ENCODE measurements at regions not wholly inside any gene's neighbourhood (a gene's known extent, or its start where the extent isn't known, plus 50 kb on each side); places are given as distances from the start of the nearest gene placed in this dataset.

GRCh38 chr5:174380311-174380710, 334.8 kb downstream of the NSG2 start:
- no peaks in the 10 kb centered on the region for H3K36me3 Mint-ChIP-seq (ENCODE audit: low read depth)
- CTCF ChIA-PET = no interaction called here
- H3K27me3 Mint-ChIP-seq = peaks cover 6% of the 10 kb centered on the region
- H3K4me1 Mint-ChIP-seq (ENCODE audit: low read depth) = no peaks in the 10 kb centered on the region
- no peak overlapping the region for H3K27ac Mint-ChIP-seq
- no peak for TF ChIP-seq CTCF (IDR thresholded peaks at IDR 0.05)
- no peak for ATAC-seq
- no peak for DNase-seq
- peaks cover 1% of the 10 kb centered on the region for H3K9me3 Mint-ChIP-seq
- H3K4me3 Mint-ChIP-seq = no peak overlapping the region
- intact Hi-C loops (cut with micrococcal nuclease) = no loop called here
- POLR2A ChIA-PET = no interaction called here

- no peak overlapping the region for H3K4me3 Mint-ChIP-seq
- intact Hi-C loops (cut with micrococcal nuclease) = no loop called here
- H3K4me1 Mint-ChIP-seq (ENCODE audit: low read depth) = no peaks in the 10 kb centered on the region
- DNase-seq (no peak), ATAC-seq (no peak)
- H3K36me3 Mint-ChIP-seq (ENCODE audit: low read depth) = no peaks in the 10 kb centered on the region
- TF ChIP-seq CTCF (IDR thresholded peaks at IDR 0.05) = no peak
- no peak overlapping the region for H3K27ac Mint-ChIP-seq
- POLR2A ChIA-PET = no interaction called here
- H3K27me3 Mint-ChIP-seq = peaks cover 6% of the 10 kb centered on the region
- H3K9me3 Mint-ChIP-seq = peaks cover 1% of the 10 kb centered on the region
- CTCF ChIA-PET = no interaction called here
Measured at GRCh38 chr5:174381241-174381640, 335.7 kb downstream of the NSG2 start.

- Mint-ChIP-seq H3K4me1 (ENCODE audit: low read depth) (no peaks in the 10 kb centered on the region), H3K4me3 (no peak overlapping the region)
- CTCF ChIA-PET = no interaction called here
Measured at GRCh38 chr5:174383210-174384167, 338.0 kb downstream of the NSG2 start.

GRCh38 chr5:174384509-174384947, 339.0 kb downstream of the NSG2 start:
- ChIA-PET CTCF (no interaction called here), POLR2A (no interaction called here)
- Mint-ChIP-seq H3K27ac (no peak overlapping the region), H3K4me1 (ENCODE audit: low read depth) (no peaks in the 10 kb centered on the region), H3K4me3 (no peak overlapping the region), H3K27me3 (peaks cover 7% of the 10 kb centered on the region), H3K36me3 (ENCODE audit: low read depth) (no peaks in the 10 kb centered on the region), H3K9me3 (peaks cover 1% of the 10 kb centered on the region)
- TF ChIP-seq CTCF (IDR thresholded peaks at IDR 0.05) = no peak
- ATAC-seq (no peak), DNase-seq (no peak)
- intact Hi-C loops (cut with micrococcal nuclease) = no loop called here

More at GRCh38 chr5:174383210-174384167, 338.0 kb downstream of the NSG2 start:
- POLR2A ChIA-PET = no interaction called here
- ATAC-seq (no peak), DNase-seq (no peak)
- Mint-ChIP-seq H3K36me3 (ENCODE audit: low read depth) (no peaks in the 10 kb centered on the region), H3K27me3 (peaks cover 7% of the 10 kb centered on the region), H3K9me3 (peaks cover 1% of the 10 kb centered on the region), H3K27ac (no peak overlapping the region)
- no peak for TF ChIP-seq CTCF (IDR thresholded peaks at IDR 0.05)
- intact Hi-C loops (cut with micrococcal nuclease) = no loop called here

- no peak for TF ChIP-seq CTCF (IDR thresholded peaks at IDR 0.05)
- POLR2A ChIA-PET = no interaction called here
- intact Hi-C loops (cut with micrococcal nuclease) = no loop called here
- Mint-ChIP-seq H3K4me3 (no peak overlapping the region), H3K36me3 (ENCODE audit: low read depth) (no peaks in the 10 kb centered on the region), H3K9me3 (no peaks in the 10 kb centered on the region), H3K27ac (no peak overlapping the region), H3K4me1 (ENCODE audit: low read depth) (no peaks in the 10 kb centered on the region), H3K27me3 (peaks cover 4% of the 10 kb centered on the region)
- ATAC-seq (no peak), DNase-seq (no peak)
- CTCF ChIA-PET = no interaction called here
Measured at GRCh38 chr5:174386306-174386705, 338.1 kb upstream of the MSX2 start.

Measured in activated CD8-positive, alpha-beta T cell treated with anti-CD3 and anti-CD28 coated beads for 36 hours (primary cell).